HFFc6 (cell line): ENCODE measurements at regions not wholly inside any gene's neighbourhood (a gene's known extent, or its start where the extent isn't known, plus 50 kb on each side); places are given as distances from the start of the nearest gene placed in this dataset.

Source experiments
- DNase-seq: peaks from one replicate; pipeline ENCODE4 v3.0.0-alpha.2; 2018
- H3K27ac Mint-ChIP-seq: 2 replicates; pipeline ENCODE4 v1.8.0; 2020; ENCODE audit warnings: mild to moderate bottlenecking, mixed read lengths
- H3K27me3 Mint-ChIP-seq: 2 replicates; pipeline ENCODE4 v1.8.0; 2021; ENCODE audit warnings: mild to moderate bottlenecking, moderate library complexity, mixed read lengths; ENCODE audit not compliant: insufficient read depth
- H3K36me3 Mint-ChIP-seq: 2 replicates; pipeline ENCODE4 v1.8.0; 2021; ENCODE audit warnings: low read depth, mixed read lengths
- H3K4me1 Mint-ChIP-seq: 2 replicates; pipeline ENCODE4 v1.8.0; 2020; ENCODE audit warnings: low read depth, mixed read lengths
- H3K4me3 Mint-ChIP-seq: 2 replicates; pipeline ENCODE4 v1.8.0; 2020; ENCODE audit warnings: mild to moderate bottlenecking, moderate library complexity, mixed read lengths
- H3K9me3 Mint-ChIP-seq: 2 replicates; pipeline ENCODE4 v1.8.0; 2020; ENCODE audit warnings: mild to moderate bottlenecking, mixed read lengths
- CTCF ChIP-seq: fragments of 200-600 bp; sonication (generic); IDR thresholded peaks from 2 replicates; pipeline ENCODE4 v1.5.0; 2021; ENCODE audit warnings: antibody characterized with exemption, mild to moderate bottlenecking

GRCh38 chr6:82711971-82712370 lies 348.4 kb downstream of the TPBG start:
- Mint-ChIP-seq H3K27ac (no peak overlapping the region; the same call in 1 of the 2 replicates), H3K4me3 (no peak overlapping the region), H3K9me3 (no peaks in the 10 kb centered on the region; the same call in 1 of the 2 replicates), H3K36me3 (0 out of 2 replicates have a peak, but pooled peaks cover 4% of the 10 kb centered on the region), H3K4me1 (peaks cover 17% of the 10 kb centered on the region), H3K27me3 (peaks cover 8% of the 10 kb centered on the region)
- no peak for TF ChIP-seq CTCF
- peak; percentile 32 for DNase-seq

- Mint-ChIP-seq H3K4me3 (no peak overlapping the region), H3K9me3 (no peaks in the 10 kb centered on the region; the same call in 1 of the 2 replicates), H3K27me3 (peaks cover 8% of the 10 kb centered on the region)
These were observed 348.8 kb downstream of the TPBG start for GRCh38 chr6:82712389-82712788.

GRCh38 chr6:82712826-82713225 lies 349.2 kb downstream of the TPBG start:
- DNase-seq, result no peak
- Mint-ChIP-seq H3K4me3 (no peak overlapping the region), H3K36me3 (0 out of 2 replicates have a peak, but pooled peaks cover 4% of the 10 kb centered on the region), H3K27me3 (peaks cover 8% of the 10 kb centered on the region), H3K9me3 (no peaks in the 10 kb centered on the region; the same call in 1 of the 2 replicates), H3K4me1 (peaks cover 17% of the 10 kb centered on the region), H3K27ac (no peak overlapping the region)
- TF ChIP-seq CTCF, result peak; percentile 75

More at GRCh38 chr6:82712389-82712788, 348.8 kb downstream of the TPBG start:
- TF ChIP-seq CTCF, result no peak
- Mint-ChIP-seq H3K27ac (no peak overlapping the region; the same call in 1 of the 2 replicates), H3K4me1 (peaks cover 17% of the 10 kb centered on the region), H3K36me3 (0 out of 2 replicates have a peak, but pooled peaks cover 4% of the 10 kb centered on the region)
- no peak for DNase-seq

- Mint-ChIP-seq H3K27me3 (peaks cover 10% of the 10 kb centered on the region; the same call in 1 of the 2 replicates), H3K27ac (no peak overlapping the region), H3K4me3 (no peak overlapping the region), H3K4me1 (no peaks in the 10 kb centered on the region), H3K36me3 (no peaks in the 10 kb centered on the region), H3K9me3 (no peaks in the 10 kb centered on the region)
- TF ChIP-seq CTCF, result no peak
- DNase-seq, result no peak
These were observed 344.6 kb downstream of the UBE3D start for GRCh38 chr6:82720992-82721391.

GRCh38 chr6:82735790-82736189 lies 329.9 kb downstream of the UBE3D start:
- TF ChIP-seq CTCF, result no peak
- H3K4me1 Mint-ChIP-seq, result no peaks in the 10 kb centered on the region
- H3K36me3 Mint-ChIP-seq, result no peaks in the 10 kb centered on the region
- peaks cover 9% of the 10 kb centered on the region for H3K27me3 Mint-ChIP-seq
- H3K4me3 Mint-ChIP-seq, result no peak overlapping the region
- no peak for DNase-seq
- no peak overlapping the region for H3K27ac Mint-ChIP-seq
- no peaks in the 10 kb centered on the region for H3K9me3 Mint-ChIP-seq

- Mint-ChIP-seq H3K4me3 (no peak overlapping the region), H3K27ac (no peak overlapping the region), H3K4me1 (peaks cover 17% of the 10 kb centered on the region), H3K27me3 (peaks cover 6% of the 10 kb centered on the region), H3K9me3 (no peaks in the 10 kb centered on the region), H3K36me3 (no peaks in the 10 kb centered on the region)
- DNase-seq, result no peak
- no peak for TF ChIP-seq CTCF
These were observed 327.7 kb downstream of the UBE3D start for GRCh38 chr6:82737965-82738364.
